ENCODE measurements at regions not wholly inside any gene's neighbourhood (a gene's known extent, or its start where the extent isn't known, plus 50 kb on each side); places are given as distances from the start of the nearest gene placed in this dataset.
"Not testable (repeated sequence)": the region's sequence is repeated elsewhere in the genome, so short reads cannot be mapped to it uniquely, and the experiment has no call there.

- ChIA-PET CTCF (no interaction called here), POLR2A (no interaction called here)
Observed at GRCh38 chr4:141849367-141849766, 213.0 kb downstream of the IL15 start.

GRCh38 chr4:141849778-141850177, 213.4 kb downstream of the IL15 start:
- POLR2A ChIA-PET: no interaction called here
- CTCF ChIA-PET: no interaction called here

DNA sequence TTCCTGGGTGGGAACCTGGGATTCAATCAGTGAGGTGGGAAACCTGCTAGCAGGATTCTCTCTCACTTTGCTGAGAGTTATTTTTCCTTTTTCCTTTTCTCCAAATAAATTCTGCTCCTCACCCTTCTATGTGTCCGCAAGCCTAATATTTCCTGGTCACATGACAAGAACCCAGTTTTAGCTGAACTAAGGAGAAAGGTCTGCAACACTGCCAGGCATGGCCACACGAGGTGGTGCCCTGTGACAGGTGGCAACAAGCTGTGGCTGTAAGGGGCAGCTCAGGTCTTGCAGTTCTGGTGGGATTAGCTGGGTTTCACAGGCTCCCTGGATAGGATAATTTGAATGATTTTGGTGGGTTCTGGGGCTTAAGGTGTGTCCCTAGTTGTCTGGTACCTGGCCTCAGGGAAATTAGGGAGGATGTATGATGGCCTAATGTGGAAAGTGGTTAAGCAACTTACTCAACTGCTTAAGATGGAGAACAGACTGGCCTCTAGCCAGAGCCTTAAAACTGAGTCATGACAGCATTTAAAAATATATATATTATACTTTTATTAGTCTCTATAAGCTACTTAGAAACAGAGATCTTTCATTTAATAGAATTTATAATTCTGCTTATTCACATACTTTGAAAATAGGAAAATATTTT, 215.0 kb downstream of the IL15 start:
- CTCF ChIA-PET: no interaction called here

DNA sequence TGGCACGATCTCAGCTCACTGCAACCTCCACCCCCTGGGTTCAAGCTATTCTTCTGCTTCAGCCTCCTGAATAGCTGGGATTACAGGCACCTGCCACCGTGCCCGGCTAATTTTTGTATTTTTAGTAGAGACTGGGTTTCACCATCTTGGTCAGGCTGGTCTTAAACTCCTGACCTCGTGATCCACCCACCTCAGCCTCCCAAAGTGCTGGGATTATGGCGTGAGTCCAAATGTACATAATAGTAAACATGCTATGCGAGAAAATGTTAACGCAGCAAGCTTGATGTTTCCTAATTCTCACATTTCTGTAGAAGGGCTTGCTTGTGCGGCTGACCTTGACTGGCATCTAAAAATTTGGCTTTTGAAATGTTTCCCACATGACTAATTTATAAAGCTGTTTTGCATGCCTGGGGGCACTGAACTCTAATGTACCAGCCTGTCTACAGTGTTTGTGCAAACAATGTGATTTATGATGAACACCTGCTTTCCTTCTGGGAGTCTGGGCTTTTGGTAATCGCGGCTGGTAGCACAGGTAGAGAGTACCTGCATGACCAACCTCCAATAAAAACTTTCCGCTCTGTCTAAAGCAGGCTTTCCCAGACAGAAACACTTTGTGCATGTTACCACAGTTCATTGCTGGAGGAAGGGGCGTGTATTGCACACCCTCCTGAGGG, 216.8 kb downstream of the IL15 start:
- POLR2A ChIA-PET: no interaction called here
- CTCF ChIA-PET: no interaction called here

More for the DNA sequence above, 215.0 kb downstream of the IL15 start:
- POLR2A ChIA-PET: no interaction called here

DNA sequence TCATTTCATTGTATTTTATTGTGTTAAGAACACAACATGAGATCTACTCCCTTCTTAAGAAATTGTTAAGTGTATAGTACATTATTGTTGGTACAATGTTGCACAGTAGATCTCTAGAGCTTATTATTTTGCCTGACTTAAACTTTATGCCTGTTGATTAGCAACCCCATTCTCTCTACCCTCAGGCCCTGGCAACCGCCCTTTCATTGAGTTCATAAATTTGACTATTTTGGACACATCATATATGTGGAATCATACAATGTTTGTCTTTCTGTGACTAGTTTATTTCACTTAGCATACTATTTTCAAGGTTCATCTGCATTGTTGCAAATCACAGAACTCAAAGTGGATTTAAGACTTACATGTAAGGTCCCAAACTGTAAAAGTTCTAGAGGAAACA, 222.1 kb downstream of the IL15 start:
- POLR2A ChIA-PET: no interaction called here
- CTCF ChIA-PET: no interaction called here

GRCh38 chr4:141860974-141861373, 224.6 kb downstream of the IL15 start:
- ChIA-PET CTCF (no interaction called here), POLR2A (no interaction called here)

DNA sequence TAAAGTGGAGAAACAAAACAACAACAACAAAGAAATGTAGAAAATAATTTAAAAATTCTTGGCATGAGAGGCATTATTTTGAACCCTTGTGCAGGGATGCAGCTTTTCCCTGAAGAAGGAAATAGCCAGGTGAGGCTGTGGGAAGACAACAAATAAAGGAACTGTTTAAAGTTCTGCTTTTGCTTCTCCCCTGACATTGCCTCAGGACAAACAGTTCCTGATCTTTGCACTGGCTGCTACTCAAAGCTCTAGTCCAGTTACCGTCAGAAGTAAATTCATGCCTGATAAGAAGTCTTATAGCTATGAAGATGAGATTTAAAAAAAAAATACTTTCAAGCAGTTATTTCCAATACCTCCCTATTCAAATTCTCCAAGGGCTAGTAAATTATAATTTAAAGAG, 233.8 kb downstream of the IL15 start:
- POLR2A ChIA-PET: no interaction called here
- CTCF ChIA-PET: no interaction called here

- ChIA-PET CTCF (no interaction called here), POLR2A (no interaction called here)
Observed at GRCh38 chr4:141871086-141871770, 234.8 kb downstream of the IL15 start.

GRCh38 chr4:141882650-141883049, 246.3 kb downstream of the IL15 start:
- POLR2A ChIA-PET, CTCF ChIA-PET: not testable (repeated sequence)

DNA sequence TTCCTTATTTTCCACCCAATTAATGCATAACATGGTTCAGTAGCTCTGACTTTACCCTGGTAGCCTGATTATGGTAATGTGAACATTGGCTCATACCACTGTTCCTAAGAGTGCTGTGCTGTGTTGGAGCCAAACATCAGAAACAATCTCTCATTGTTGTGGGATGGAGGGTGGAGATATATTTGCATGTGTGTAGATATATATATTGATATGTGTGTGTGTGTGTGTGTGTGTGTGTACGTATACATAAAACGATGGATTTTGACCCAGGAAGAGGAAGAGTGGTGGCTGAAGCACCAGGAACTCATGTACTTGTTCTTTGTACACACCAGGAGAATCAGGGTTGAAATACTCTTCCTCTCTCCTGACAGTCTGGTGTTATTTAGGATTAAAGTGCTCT, 247.7 kb downstream of the IL15 start:
- CTCF ChIA-PET: no interaction called here
- POLR2A ChIA-PET: no interaction called here

DNA sequence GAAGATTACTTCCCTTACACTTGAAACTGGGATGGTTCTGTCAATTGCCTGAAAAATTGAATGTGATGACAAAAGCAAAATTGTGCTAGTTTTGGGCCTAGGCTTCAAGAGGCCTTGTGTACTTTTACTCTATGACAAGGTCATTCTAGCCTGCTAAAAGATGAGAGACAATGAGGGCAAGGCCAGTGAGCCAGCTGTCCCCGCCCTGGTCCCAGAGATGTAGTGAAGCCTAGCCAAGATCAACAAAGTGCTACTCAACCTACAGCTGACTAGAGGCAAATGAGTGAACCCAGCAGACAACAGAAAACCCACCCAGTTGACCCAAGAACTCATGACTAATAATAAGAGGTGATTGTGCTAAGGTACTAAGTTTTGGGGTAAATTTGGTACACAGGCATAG, 248.7 kb downstream of the IL15 start:
- POLR2A ChIA-PET: no interaction called here
- CTCF ChIA-PET: no interaction called here

- ChIA-PET POLR2A (no interaction called here), CTCF (no interaction called here)
Observed at GRCh38 chr4:141890279-141890678, 253.9 kb downstream of the IL15 start.

- CTCF ChIA-PET: no interaction called here
Observed at GRCh38 chr4:141891260-141892120, 255.1 kb downstream of the IL15 start.

DNA sequence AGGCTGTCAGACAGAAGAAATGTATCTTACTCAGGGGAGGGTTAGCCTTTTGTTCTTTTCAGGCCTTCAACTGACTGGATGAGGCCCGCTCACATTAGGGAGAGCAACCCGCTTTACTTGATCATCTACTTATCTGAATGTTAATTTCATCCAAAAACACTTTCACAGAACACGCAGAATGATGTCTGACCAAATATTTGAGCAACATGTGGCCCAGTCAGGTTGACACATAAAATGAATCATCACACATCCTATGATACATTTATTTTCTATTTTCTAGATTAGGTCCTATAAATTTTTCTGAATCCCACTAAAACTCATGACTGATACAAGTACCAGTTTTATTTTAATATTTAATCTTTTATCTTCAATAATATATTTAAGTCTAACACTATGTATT, 260.3 kb downstream of the IL15 start:
- CTCF ChIA-PET: no interaction called here
- POLR2A ChIA-PET: no interaction called here

More at GRCh38 chr4:141891260-141892120, 255.1 kb downstream of the IL15 start:
- POLR2A ChIA-PET: no interaction called here

DNA sequence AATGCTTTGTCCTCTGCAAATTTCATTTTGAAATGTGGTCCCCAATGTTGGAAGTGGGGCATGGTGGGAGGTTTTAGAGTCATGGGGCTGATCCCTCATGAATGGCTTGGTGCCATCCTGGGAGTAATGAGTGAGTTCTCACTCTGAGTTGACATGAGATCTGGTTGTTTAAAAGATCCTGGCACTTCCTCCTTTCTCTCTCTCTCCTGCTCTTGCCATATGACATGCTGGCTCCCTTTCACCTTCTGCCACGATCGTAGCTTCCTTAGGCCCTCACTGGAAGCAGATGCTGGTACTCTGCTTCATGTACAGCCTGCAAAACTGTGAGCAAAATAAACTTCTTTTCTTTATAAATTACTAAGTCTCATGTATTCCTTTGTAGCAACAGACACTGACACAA, 262.0 kb downstream of the IL15 start:
- ChIA-PET POLR2A (no interaction called here), CTCF (no interaction called here)

DNA sequence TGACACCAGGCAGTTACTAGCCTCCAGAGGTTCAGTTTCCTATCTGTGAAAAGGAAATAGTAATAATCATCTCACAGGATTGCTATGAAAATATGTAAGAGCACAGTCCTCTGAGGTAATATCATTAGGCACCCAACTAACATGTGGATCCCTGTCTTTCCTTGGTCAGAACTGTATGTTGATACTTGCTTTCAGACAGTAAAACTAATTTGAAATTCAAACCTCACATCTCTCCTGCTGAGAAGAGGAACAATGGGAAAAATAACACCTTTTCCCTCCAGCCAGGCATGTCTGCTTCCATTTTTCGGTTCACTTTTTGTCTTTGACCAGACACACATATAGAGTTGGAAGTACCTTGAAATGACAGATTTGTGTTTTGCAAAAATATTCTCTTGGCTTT, 262.7 kb downstream of the IL15 start:
- ChIA-PET CTCF (no interaction called here), POLR2A (no interaction called here)

DNA sequence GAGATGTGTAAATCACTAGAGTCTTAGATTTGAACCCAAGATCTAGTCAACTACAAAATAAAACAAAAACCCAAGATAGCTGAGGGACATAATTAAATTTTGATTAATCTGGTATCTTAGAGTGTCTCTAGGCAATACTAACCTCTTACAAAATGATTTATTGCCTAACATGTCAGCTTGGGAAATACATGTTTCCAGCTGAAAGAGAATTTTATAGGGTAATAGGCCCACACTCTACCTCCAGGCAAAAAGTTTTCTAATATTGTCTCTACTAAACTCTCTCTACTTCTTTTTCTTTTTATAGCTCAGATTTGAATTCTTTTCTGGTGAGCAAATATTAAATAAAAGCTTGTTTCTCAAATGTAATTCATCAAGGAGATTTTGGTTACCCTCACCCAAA, 263.2 kb downstream of the IL15 start:
- CTCF ChIA-PET: no interaction called here
- POLR2A ChIA-PET: no interaction called here

- CTCF ChIA-PET: no interaction called here
- POLR2A ChIA-PET: no interaction called here
Observed at GRCh38 chr4:141900856-141901255, 264.5 kb downstream of the IL15 start.

DNA sequence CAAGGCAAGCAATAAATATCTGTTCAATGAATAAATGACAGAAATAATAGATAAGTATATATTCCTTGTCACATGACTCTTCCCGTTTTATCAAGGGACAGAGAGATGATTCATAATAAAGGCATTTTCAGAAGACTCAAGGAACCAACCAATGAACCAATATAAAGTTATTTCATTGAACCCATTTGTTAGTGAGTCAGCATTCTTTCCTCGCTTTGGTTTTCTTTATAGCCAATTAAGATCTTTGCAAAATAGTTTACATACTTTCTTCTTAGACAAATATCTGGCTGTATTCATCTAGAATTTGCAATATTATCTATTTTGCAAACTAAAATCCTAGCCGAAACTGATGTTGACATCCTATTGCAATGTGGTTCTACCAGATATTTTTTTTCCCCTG, 269.4 kb downstream of the IL15 start:
- CTCF ChIA-PET: no interaction called here
- POLR2A ChIA-PET: no interaction called here

DNA sequence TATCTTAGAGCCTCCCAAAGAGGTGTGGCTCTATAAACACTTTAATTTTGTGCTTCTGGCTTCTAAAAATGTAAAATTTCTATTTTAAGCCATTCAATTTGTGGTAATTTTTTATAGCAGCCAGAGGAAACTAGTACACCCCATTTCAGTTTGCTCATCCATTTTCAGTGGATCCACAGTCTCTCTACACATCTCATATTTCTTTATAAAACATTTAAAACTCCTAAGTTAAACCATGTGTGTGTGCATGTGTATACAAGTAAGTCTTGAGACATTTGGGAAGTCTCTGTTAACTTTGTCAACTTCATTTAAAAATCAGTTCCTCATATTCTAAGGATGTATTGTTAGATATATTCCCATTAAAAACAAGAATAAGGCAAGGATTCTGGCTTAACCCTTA, 273.2 kb downstream of the IL15 start:
- POLR2A ChIA-PET: no interaction called here
- CTCF ChIA-PET: no interaction called here

GRCh38 chr4:141912831-141913230, 276.4 kb downstream of the IL15 start:
- POLR2A ChIA-PET: no interaction called here
- CTCF ChIA-PET: no interaction called here
